ENCODE measurements at regions not wholly inside any gene's neighbourhood (a gene's known extent, or its start where the extent isn't known, plus 50 kb on each side); places are given as distances from the start of the nearest gene placed in this dataset.

DNA sequence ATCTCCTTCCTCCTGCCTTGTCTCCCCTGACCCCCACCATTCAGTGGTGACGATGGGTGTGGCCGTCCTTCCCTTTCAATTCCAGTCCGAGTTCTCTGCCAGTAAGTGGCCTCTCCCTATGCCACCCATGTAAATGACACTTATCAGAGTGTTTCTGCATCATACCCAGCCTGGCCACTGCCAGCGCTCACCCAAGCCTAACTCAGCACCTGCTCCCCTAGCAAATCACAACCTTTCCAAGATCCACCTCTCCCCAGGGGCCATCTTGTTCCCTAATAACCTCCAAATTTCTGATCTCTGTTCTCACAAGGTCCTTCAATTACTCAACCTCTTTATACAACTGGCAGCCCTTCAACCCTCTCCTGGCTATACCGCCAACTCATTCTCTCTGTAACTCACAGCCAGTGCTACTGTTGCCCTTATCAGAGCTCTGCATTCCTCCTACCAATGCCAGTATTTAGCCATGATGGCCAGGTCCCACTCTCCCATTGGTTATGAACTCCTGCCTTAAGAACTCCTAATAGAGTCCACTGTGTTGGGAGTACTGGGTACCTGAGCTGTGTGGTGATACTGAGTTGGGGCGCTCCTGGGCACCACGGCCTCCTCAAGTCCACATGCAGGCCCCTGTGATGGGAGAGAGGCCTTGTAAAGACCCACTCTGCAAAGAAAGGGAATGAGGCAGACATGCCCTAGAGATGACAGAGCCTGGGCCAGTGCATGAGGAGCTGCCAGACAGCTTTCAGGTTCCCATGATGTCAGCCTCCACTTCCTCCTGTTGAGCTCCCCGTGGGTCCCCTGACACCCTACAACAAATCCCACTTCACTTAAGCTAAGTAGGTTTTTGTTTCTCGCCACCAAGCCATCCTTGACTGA lies 187.4 kb upstream of the RREB1 start:
- ATAC-seq (ENCODE audit: low read depth in 2 of 2): no peak
- H3K27ac Mint-ChIP-seq: no peak overlapping the region
- H3K4me3 Mint-ChIP-seq: no peak overlapping the region
- H3K4me1 Mint-ChIP-seq: peaks cover 0 to 13% (median 6%) of the 10 kb centered on the region in 3 donors
- no peaks in the 10 kb centered on the region for H3K9me3 Mint-ChIP-seq
- H3K27me3 Mint-ChIP-seq: peaks cover 0 to 4% (median 0%) of the 10 kb centered on the region in 3 donors
- no peak for DNase-seq
- no peaks in the 10 kb centered on the region for H3K36me3 Mint-ChIP-seq

DNA sequence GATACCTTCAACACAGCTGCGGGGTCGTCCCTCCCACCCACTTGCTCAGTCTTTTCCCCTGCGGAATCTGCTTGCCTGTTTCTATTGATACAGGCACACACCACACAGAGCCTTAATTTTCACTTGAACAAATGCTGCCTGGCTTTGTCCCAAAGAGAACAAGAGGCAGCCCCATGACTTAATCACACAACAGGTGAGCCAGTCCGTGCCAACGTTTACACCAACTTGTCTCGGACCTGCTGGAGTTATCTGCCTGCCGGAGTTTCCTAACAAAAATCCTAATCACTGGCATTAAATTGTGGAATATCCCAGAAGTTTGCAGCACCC lies 186.8 kb upstream of the RREB1 start:
- Mint-ChIP-seq H3K36me3 (no peaks in the 10 kb centered on the region), H3K4me3 (peak overlapping the region in 1 of 8 donors; percentile 22), H3K27ac (no peak overlapping the region), H3K4me1 (peaks cover 0 to 7% (median 4%) of the 10 kb centered on the region in 3 donors), H3K27me3 (peaks cover 0 to 4% (median 0%) of the 10 kb centered on the region in 3 donors), H3K9me3 (no peaks in the 10 kb centered on the region)
- no peak for DNase-seq
- no peak for ATAC-seq (ENCODE audit: low read depth in 2 of 2)

DNA sequence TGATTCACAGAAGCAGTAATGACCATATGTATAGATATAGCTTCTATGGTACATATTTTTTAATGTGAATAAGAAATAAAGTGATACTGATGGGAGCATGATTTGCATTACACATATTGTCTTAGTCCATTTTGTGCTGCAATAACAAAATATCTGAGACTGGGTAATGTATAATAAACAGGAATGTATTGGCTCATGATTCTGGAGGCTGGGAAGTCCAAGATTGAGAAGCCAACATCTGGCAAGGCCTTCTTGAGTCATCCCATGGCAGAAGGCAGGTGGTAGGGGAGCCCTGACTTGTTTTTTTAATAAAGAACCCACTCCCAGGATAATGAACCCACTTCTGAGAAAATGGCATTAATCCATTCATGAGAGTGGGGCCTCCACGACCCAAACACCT lies 185.6 kb upstream of the RREB1 start:
- Mint-ChIP-seq H3K36me3 (no peaks in the 10 kb centered on the region), H3K4me3 (no peak overlapping the region), H3K9me3 (peaks cover 0 to 3% (median 0%) of the 10 kb centered on the region in 7 donors), H3K27me3 (peaks cover 0 to 9% (median 4%) of the 10 kb centered on the region in 3 donors), H3K27ac (no peak overlapping the region), H3K4me1 (no peaks in the 10 kb centered on the region)
- no peak for ATAC-seq (ENCODE audit: low read depth in 2 of 2)
- no peak for DNase-seq

DNA sequence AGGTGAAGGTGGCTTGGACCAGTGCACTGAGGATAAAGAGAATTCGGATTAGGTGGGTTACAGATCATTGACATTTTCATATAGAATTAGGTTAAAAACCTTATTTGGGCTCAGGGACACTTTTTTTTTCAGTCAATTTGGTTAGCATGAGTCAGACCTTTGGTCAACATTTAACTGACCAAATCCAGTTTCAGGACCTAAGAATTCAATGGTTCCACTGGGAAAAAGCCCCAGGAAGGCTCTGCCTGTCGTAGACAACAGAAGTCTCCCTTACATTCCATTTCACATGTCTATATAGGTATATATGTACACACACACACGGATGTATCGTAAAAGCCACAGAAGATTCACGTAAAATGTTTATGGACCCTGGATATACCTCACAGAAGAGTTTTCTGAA lies 184.2 kb upstream of the RREB1 start:
- Mint-ChIP-seq H3K9me3 (peaks cover 0 to 3% (median 0%) of the 10 kb centered on the region in 7 donors), H3K4me3 (no peak overlapping the region), H3K4me1 (no peaks in the 10 kb centered on the region), H3K27me3 (peaks cover 0 to 10% (median 3%) of the 10 kb centered on the region in 3 donors), H3K36me3 (no peaks in the 10 kb centered on the region), H3K27ac (no peak overlapping the region)
- DNase-seq: no peak
- ATAC-seq (ENCODE audit: low read depth in 2 of 2): no peak

DNA sequence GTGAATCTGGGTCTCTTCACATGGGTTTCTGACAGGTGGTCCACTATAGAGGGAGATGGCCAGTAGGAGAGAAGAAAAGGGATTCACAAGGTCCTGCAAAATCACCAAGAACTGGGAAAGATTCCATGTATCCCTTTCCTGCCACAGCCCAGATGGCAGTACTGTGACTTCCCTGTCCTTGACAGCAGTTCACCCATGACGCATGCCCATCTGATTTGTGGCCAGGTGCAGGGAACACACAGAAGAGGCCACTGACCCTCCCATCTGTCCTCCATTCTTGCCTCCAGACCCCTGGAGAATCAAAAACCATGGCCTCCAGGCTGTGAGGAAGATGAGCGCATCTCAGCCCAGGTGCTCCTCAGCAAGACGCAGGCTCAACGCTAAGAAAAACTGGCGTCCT lies 183.1 kb upstream of the RREB1 start:
- no peaks in the 10 kb centered on the region for H3K36me3 Mint-ChIP-seq
- DNase-seq: no peak
- no peaks in the 10 kb centered on the region for H3K4me1 Mint-ChIP-seq
- H3K4me3 Mint-ChIP-seq: no peak overlapping the region
- peaks cover 0 to 3% (median 0%) of the 10 kb centered on the region in 7 donors for H3K9me3 Mint-ChIP-seq
- no peak for ATAC-seq (ENCODE audit: low read depth in 2 of 2)
- H3K27ac Mint-ChIP-seq: no peak overlapping the region
- H3K27me3 Mint-ChIP-seq: peaks cover 0 to 10% (median 3%) of the 10 kb centered on the region in 3 donors

DNA sequence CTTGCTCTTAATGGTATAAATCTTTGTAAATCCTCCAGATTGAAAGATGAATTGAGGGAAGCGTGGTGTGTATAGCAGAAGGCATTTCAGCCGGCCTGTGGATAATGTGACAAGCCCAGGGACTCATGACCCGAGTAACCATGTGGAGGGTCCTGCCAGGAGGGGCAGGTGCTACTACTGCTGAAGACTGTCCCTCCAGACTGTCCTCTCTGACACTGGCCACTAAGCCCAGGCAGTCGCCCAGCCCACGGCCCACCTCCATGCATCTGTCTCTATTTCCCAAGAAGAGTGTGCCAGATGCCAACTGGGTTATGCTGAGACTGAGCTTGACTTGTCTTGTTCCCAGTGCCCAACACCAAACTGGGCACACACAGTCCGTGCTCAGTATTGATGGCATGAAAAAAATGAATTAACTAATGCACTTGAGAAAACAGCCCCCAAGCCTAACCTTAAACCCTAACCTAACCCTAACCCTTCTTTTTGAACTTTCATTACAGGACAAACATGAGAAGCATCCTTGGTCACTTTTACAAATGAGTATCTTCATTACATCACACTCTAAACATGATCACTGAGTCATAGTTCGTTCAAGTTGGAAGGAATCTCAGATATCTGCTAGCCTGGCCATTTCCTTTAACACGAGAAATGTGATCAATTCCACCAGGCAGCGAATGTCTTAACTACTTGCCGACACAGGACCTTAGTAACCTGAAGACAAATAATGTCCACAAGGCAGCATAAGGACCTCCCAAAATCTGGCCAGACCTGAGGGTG lies 182.2 kb upstream of the RREB1 start:
- peaks cover 0 to 3% (median 0%) of the 10 kb centered on the region in 7 donors for H3K9me3 Mint-ChIP-seq
- peaks cover 0 to 10% (median 3%) of the 10 kb centered on the region in 3 donors for H3K27me3 Mint-ChIP-seq
- no peak overlapping the region for H3K4me3 Mint-ChIP-seq
- ATAC-seq (ENCODE audit: low read depth in 2 of 2) (no peak), DNase-seq (no peak)
- peak overlapping the region in 1 of 6 donors; percentile 12 for H3K27ac Mint-ChIP-seq
- no peaks in the 10 kb centered on the region for H3K36me3 Mint-ChIP-seq
- H3K4me1 Mint-ChIP-seq: no peaks in the 10 kb centered on the region

DNA sequence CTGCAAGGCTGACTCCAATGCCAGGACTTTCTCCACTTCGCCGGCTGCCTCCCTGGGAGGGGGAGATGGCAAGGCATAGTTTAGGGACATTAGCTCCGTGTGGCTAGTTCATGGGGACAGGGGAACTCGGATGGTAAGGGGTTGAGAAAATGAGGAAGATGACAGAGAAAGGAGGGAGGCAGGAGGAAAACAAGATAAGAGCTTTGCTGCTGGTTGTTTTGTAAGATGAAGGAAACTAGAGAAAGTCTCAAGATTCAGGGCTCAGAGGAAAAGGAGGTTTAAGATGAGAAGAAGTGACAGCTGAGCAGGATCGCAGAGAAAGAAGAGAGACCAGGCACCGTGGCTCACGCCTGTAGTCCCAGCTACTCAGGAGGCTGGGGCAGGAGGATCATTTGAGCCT lies 180.9 kb upstream of the RREB1 start:
- H3K4me1 Mint-ChIP-seq: peaks cover 0 to 6% (median 3%) of the 10 kb centered on the region in 3 donors
- ATAC-seq (ENCODE audit: low read depth in 2 of 2): no peak

DNA sequence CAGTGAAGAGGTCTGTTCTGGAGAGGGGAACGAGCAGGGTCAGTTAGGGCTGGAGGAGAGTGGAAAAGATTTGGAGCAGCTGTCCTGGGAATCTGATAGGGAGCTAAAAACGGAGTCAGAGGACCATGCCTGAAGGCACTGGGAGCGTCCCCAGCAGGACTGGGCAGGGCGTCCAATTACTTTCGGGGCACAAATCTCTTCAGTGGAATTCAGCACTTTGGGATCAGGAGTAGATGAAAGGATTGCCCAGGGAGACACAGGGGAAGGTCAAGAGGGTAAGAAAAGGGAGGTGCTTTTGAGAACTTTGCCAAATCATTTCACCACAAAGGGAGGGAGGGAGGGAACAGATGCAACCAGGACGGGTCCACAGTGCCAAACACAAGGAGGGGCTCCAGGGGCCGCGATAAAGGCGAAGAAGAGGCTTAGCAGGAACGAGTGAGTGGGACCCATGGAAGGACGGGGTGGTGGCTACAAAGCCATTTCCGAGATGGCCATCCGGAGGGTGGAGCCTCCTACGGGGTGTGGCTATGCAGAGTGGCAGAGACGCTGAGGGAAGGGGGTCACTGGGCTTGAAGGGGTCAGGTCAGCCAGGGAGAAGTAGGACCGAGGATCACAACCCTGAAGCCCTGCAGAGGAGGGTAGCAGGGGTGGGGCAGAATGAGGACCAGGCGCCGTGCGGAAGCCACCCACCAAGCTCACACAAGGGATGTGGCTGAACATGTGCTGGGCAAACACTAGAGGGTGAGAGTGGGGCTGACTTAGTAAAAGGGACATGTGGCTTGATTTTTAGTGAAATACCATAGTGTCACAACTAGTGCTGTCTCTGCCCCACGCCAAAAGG lies 180.0 kb upstream of the RREB1 start:
- peak overlapping the region in 3 of 8 donors; percentile 0 to 45 (median 19) for H3K4me3 Mint-ChIP-seq
- DNase-seq: peak; percentile 3
- peaks cover 3 to 10% (median 4%) of the 10 kb centered on the region in 3 donors for H3K27me3 Mint-ChIP-seq
- peaks cover 0 to 3% (median 0%) of the 10 kb centered on the region in 7 donors for H3K9me3 Mint-ChIP-seq
- H3K4me1 Mint-ChIP-seq: peaks cover 4 to 15% (median 6%) of the 10 kb centered on the region in 3 donors
- H3K36me3 Mint-ChIP-seq: no peaks in the 10 kb centered on the region
- no peak for ATAC-seq (ENCODE audit: low read depth in 2 of 2)
- peak overlapping the region in 3 of 6 donors; percentile 24 to 70 (median 25) for H3K27ac Mint-ChIP-seq

More for the DNA sequence above, 180.9 kb upstream of the RREB1 start:
- peaks cover 0 to 3% (median 0%) of the 10 kb centered on the region in 7 donors for H3K9me3 Mint-ChIP-seq
- H3K27me3 Mint-ChIP-seq: peaks cover 0 to 10% (median 3%) of the 10 kb centered on the region in 3 donors
- no peak overlapping the region for H3K27ac Mint-ChIP-seq
- H3K36me3 Mint-ChIP-seq: no peaks in the 10 kb centered on the region
- H3K4me3 Mint-ChIP-seq: no peak overlapping the region
- no peak for DNase-seq

DNA sequence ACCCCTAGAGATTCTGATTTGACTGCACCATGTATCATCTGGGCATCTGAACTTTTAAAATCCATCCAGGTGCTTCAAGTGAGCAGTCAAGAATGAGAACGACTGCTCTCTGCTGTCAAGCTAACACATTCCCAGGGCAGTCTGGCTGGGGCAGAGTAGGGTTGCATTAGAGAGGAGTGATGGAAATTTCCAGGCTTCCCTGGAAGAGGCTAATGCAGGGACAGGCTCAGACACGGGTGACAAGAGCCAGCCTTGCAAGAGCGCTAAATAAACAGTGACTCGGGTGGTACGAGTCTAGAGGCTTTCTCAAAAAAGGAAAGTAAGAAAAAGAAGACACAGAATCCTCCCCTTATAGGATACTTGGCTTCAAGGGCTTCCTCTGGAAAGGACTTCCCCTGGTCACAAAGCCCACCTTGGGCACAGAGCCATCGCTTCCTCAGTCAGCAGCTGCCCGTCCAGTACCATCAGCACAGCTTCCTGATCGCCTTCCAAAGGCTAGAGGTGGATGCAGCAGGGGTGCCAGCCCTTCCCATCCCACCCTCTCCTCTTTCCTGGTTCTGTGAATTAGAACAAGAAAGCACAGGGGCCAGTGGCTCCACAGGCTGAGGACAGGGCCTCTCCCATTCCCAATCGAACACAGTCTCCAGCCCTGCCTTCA lies 177.4 kb upstream of the RREB1 start:
- Mint-ChIP-seq H3K36me3 (no peaks in the 10 kb centered on the region), H3K27ac (peak overlapping the region in 1 of 6 donors; percentile 1), H3K9me3 (peaks cover 0 to 3% (median 0%) of the 10 kb centered on the region in 7 donors), H3K4me3 (no peak overlapping the region), H3K27me3 (peaks cover 3 to 10% (median 4%) of the 10 kb centered on the region in 3 donors), H3K4me1 (peaks cover 9 to 23% (median 14%) of the 10 kb centered on the region in 3 donors)
- ATAC-seq (ENCODE audit: low read depth in 2 of 2): no peak
- no peak for DNase-seq

DNA sequence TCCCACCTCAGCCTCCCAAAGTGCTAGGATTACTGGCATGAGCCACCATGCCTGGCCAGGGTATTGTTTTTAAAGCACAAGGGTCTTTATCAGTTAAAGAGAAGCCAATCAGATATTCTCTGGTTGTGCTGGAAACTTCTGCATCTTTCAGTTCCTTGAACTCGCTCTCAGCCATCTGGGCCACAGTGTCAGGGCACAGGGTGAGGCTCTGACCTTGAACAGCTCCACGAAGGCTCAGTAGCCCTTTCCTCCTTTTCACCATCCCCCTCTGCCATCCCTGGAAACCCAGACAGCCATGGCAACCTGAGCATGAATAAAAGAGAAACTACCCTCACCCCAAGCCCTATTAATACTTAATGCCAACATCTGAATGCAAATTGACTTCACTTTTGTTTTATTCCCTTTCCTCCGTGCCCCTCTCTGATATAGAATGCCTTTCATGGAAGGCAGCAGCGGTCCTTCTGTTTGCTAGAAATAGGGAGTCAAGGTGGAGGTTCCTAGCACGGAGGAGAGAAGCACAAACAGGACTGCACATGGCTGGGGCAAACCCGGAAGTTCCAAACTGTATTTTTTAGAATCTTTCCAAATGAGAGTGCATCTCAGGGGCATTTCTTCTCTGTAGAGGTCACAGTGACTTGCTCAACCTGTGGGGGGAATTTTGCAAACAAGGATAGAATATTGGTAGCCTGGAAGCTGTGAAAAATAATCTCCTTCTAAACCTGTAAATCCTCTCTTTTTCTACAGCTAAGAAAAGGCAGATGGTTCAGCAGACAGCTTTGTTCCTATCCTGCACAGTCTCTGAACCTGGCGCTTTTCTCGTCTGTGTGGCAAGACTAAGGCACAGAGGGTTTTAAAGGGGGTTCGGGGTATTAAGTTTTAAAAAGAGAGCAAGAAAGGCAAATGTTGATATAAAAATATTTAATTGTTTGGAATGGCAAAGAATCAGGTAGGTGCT lies 176.4 kb upstream of the RREB1 start:
- Mint-ChIP-seq H3K27me3 (peaks cover 3 to 10% (median 4%) of the 10 kb centered on the region in 3 donors), H3K36me3 (no peaks in the 10 kb centered on the region), H3K9me3 (peaks cover 0 to 3% (median 0%) of the 10 kb centered on the region in 7 donors), H3K4me3 (peak overlapping the region in 1 of 8 donors; percentile 14), H3K4me1 (peaks cover 9 to 23% (median 14%) of the 10 kb centered on the region in 3 donors), H3K27ac (peak overlapping the region in 3 of 6 donors; percentile 17 to 53 (median 40))
- DNase-seq: no peak
- no peak for ATAC-seq (ENCODE audit: low read depth in 2 of 2)

DNA sequence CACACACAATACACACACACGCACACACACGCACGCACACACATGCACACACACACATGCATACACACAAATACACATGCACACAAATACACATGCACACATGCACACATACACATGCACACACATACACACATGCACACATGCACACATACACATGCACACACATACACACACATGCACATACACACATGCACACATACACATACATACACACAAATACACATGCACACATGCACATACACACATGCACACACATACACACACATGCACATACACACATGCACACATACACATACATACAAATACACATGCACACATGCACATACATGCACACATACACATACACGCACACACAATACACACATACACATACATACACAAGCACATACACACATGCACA lies 175.4 kb upstream of the RREB1 start:
- Mint-ChIP-seq H3K4me1 (peaks cover 9 to 23% (median 14%) of the 10 kb centered on the region in 3 donors), H3K4me3 (no peak overlapping the region), H3K36me3 (no peaks in the 10 kb centered on the region), H3K27ac (no peak overlapping the region), H3K27me3 (peaks cover under 1 to 9% (median 3%) of the 10 kb centered on the region in 3 donors), H3K9me3 (peaks cover 0 to 2% (median 0%) of the 10 kb centered on the region in 7 donors)
- ATAC-seq (ENCODE audit: low read depth in 2 of 2) (no peak), DNase-seq (no peak)

All from naive B cell (primary cell).